IPS DF 4.7 (cell line): ENCODE measurements at regions not wholly inside any gene's neighbourhood (a gene's known extent, or its start where the extent isn't known, plus 50 kb on each side); places are given as distances from the start of the nearest gene placed in this dataset.

Experiments used
- DNase-seq: peaks from one replicate; pipeline ENCODE4 v3.0.0-alpha.2; 2013; ENCODE audit warnings: low spot score; ENCODE audit errors: extremely low read depth

DNA sequence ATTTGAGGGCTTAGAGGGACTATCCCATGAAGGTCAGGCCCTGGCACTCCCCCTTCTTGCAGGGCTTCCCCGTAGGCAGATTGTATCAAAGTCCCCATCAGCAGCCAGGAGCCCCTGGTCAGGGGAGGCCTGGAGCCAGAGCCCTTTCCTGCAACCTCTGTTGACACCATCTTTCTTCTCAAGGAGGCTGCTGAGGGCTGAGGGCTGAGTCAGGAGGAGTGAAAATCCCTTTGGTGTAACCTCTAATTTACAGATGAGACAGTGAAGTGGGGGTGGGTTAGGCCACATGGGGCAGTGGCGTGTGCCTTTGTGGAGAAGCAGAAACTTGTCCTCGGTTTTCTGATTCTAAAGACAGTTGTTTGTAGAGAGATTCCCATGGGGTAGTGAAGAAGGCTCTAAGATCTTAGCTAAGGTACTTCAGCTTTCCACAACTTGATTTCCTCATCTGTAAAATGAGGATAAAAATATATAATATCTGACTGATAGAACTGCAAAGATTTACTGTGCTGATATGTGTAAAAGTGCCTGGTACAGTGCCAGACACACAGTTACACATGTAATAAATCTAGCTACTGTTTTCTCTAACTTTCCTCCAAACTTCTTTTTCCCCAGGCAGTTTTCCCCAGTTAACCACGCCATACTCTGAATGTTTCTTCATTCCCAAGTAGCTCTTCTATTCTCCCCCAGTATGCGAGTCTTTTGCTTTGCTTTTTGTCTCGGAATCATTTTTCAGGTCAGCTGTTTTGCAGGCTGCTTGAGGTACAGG lies 249.4 kb upstream of the TPM1 start:
- no peak for DNase-seq

- DNase-seq: no peak
Measured at GRCh38 chr15:62793752-62794144, 248.8 kb upstream of the TPM1 start.

- no peak for DNase-seq
Measured at GRCh38 chr15:62795171-62795570, 247.4 kb upstream of the TPM1 start.

DNA sequence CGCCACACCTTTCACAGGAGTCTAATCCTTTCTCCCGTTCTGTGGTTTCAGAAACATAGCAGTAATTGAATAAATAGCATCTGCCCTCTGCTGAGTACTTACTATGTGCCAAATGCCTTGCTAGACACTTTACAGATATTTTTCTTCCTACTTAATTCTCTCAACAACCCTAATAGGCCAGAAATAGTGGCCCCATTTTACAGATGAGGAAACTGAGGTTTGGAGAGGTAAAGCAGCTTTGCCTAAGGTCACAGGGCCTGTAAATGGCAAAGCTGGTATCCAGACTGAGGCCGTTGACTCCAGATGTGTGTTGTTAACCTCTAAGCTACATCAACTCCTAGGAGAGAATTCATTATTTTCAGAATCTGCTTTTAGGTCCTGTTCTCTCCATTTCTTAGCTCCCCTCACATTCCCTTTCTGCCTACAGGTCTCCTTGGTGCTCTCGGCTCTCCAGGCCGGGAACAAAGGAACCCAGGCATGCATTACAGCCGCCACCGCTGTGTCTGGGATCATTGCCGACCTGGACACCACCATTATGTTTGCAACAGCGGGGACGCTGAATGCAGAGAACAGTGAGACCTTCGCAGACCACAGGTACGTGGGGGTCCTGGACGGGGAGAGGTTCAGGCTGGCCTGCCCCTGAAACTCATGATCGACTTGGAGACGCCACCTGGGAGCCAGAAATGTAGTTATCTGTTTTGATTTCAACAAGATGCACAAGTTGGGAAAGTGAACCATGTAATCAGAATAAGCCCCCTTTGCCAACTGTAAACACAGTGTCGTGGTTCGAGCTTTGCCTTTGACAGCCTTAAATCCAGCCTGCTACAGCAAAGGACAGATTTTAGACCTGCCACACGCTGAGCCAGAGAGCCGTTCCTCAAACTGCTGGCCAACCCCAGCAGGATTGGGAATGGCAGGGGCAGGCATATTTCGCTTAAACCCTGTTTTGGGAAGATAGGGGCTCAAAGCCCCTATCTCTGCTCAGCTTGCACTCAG lies 246.5 kb upstream of the TPM1 start:
- no peak for DNase-seq

DNA sequence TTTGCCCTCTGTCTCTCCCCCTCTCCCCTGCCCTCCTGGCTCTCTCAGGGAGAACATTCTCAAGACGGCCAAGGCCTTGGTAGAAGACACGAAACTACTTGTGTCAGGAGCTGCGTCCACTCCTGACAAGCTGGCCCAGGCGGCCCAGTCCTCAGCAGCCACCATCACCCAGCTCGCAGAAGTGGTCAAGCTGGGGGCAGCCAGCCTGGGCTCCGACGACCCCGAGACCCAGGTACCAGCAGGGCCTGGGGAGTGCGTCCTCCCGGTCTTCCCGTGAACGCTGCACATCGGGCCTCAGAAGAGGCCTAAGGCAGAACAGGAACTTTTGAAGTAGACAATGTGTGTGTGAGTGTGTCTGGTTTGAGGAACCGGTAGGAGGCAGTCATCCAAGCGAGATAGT lies 245.4 kb upstream of the TPM1 start:
- DNase-seq: no peak

DNA sequence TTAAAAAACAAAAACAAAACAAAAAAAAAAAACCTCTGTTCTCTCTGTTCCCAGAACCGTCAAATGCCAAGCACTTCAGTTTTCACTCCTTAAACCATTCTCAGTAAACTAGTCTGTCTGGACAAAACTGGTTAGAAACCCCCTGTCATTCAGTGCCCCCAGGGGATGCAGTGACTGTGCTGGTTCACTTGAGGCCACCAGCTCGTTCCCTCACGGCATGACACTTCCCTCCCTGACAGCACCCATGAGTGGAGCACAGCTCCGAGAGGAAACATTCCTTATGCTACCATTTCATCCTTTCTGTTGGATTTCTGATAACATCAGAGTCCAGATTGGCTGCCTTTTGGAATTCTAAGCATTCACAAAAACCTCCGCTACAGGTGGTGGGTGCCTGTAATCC lies 244.0 kb upstream of the TPM1 start:
- no peak for DNase-seq

- DNase-seq: no peak
Measured at GRCh38 chr15:62799037-62799436, 243.5 kb upstream of the TPM1 start.

- no peak for DNase-seq
Measured at GRCh38 chr15:62799919-62800318, 242.6 kb upstream of the TPM1 start.

GRCh38 chr15:62802612-62803011 lies 239.9 kb upstream of the TPM1 start:
- no peak for DNase-seq

DNA sequence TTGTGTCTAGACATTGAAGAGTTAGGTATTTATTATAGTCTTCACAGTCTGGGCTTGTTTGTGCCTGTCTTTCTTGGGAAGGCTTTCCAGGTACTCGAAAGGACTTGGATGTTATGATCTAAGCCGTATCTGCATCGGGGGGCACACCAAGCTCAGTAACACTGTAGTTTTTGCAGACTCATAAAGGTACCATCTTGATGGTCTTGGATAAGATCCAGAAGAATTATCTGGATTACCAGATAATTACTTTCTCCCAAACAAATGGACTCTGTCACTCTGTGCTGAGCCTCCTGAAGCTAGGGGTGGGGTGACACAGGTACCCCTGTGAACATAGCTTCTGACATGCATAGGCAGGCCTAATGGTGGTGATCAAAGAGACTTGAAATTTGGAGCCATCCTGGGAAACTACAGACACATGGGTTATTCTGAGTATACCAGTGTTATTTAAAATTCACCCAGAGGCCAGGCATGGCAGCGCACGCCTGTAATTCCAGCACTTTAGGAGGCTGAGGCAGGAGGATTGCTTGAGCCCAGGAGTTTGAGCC lies 238.6 kb upstream of the TPM1 start:
- DNase-seq: no peak

DNA sequence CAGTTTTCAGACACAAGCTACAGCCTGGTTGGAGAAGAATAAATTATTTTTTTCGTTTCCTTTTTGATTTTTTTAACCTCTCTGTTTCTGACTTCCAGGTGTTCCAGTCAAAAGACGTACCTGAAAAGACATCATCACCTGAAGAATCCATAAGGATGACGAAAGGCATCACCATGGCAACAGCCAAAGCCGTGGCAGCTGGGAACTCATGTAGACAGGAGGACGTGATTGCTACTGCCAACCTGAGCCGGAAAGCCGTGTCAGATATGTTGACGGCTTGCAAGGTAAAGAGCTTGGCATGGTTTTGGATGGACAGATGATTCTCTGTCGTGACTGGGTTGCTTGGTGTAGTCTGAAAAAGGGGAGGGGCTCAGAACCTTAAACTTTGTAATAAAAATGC lies 237.0 kb upstream of the TPM1 start:
- no peak for DNase-seq

- DNase-seq: no peak
Measured at GRCh38 chr15:62807539-62808130, 234.9 kb upstream of the TPM1 start.

DNA sequence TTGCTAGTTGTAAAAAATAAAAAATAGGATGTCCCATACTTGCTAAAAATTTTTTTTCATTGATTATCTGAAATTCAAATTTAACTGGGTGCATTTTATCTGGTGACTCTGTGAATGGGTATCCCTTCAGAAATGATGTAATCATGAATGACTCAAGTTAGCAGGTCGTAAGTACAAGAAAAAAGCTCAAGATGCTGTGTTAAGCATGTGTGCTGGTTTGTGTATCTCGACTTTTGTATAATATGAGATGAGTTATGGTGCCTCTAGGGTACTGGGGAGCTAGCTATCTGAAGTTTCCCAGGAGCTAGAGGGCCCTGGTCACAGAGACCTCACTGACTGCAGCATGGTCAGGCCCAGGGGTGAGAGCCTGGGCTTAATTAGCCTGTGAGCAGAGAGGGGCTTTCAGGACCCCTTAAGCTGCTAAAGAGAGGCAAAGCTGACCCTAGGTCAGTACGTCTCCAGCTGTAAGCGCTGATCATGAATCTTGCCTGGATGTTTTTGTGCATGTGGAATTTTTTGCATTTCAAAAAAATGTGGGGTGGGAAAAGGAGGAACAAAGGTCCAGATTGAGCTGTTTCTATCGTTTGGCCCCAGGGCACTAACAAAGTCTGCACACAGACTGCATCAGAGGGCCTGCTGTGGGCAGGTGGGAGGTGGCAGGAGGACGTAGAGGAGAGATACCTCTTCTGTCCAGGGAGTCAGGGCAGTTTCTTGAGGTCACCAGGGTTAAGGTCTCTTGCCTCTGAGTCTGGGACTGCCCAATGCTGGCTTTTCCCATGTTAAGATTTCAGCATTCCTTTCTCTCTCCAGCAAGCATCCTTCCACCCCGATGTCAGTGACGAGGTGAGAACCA lies 233.2 kb upstream of the TPM1 start:
- no peak for DNase-seq

DNA sequence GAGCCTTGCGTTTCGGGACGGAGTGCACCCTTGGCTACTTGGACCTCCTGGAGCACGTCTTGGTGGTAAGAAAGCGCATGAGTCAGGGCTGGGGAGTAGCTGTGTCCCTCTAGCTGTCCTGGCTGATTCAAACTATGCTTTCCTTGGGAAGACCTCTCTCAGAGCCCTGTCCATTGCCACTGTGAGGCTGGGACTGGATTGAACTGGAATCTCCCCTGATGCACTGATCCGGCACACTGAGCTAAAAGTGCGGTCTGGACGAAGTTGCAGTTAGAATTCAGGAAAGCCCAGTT lies 232.6 kb upstream of the TPM1 start:
- no peak for DNase-seq

GRCh38 chr15:62812515-62812835 lies 230.1 kb upstream of the TPM1 start:
- DNase-seq: no peak

DNA sequence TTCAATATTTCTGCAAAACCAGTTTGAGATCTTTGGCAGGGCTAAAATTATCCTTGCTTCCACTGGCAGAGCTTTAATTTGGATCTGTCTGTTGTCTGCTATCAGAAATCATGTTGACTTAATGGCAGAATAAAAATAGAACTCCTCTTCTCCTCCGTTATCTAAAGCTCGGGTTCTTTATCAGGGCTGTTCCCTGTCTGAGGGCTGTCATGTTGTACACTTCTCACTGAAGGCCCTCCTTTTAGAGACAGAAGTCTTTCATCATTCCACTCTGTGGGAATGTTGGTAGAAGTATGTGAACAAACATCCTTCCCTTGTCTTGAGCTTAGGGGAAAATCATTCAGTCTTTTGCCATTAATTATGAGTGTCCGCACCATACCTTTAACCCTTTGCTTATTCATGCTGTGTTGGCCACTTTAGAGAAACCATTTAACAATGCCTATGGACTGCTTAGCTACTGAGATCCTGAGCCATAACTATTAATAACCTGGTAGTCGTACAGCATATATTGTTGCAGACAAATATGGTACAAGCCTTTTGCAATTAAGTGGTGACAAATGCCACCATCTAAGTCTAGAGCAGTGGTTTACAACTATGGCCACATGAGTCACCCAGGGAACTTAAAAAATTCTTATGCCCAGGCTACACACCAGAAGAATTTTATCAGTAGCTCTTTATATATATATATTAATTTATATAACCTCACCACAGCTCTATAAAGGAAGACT lies 226.0 kb upstream of the TPM1 start:
- DNase-seq: no peak

GRCh38 chr15:62818691-62819090 lies 223.9 kb upstream of the TPM1 start:
- DNase-seq: no peak

- no peak for DNase-seq
Measured at GRCh38 chr15:62821384-62822131, 221.0 kb upstream of the TPM1 start.

GRCh38 chr15:62822228-62822627 lies 220.3 kb upstream of the TPM1 start:
- no peak for DNase-seq

DNA sequence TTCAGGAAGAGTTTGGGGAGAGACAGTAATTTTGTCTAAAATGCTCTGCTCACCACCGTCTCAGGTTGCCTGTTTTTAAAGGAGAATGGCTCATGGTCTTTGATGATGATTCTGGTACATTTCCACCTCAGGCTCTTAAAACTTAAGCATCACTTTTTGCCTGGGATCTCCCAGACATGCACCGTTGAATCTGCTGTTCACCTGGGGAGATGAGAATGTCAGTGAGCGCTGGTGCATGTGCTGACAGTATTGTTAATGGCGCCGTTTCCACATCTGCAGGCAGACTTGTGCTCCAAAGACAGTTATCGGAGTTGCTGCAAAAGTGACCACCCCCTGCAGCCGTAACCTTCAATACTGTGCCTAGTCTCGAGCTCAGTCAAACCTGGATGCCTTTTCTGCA lies 219.0 kb upstream of the TPM1 start:
- no peak for DNase-seq
